Activated CD8-positive, alpha-beta memory T cell treated with anti-CD3 and anti-CD28 coated beads for 36 hours (primary cell): ENCODE measurements at regions not wholly inside any gene's neighbourhood (a gene's known extent, or its start where the extent isn't known, plus 50 kb on each side); places are given as distances from the start of the nearest gene placed in this dataset.
"Not testable (repeated sequence)": the region's sequence is repeated elsewhere in the genome, so short reads cannot be mapped to it uniquely, and the experiment has no call there.

Experiments
- CTCF ChIA-PET: fragments of 350-600 bp; sonication (Branson Sonifier 250); formaldehyde crosslinking; loops from one replicate; lab custom pipeline; 2021; ENCODE audit warnings: antibody characterized with exemption; lab: Charles Lee
- POLR2A ChIA-PET: fragments of 350-600 bp; sonication (Branson Sonifier 250); formaldehyde crosslinking; loops from one replicate; lab custom pipeline; 2021; ENCODE audit warnings: antibody characterized with exemption; lab: Charles Lee

GRCh38 chr5:50501491-50502228 is 60.6 kb upstream of the EMB start:
- POLR2A ChIA-PET, result no interaction called here
- CTCF ChIA-PET, result no interaction called here

- CTCF ChIA-PET, result interaction anchor here (1.6 kb wide), 1 partner anchor 18 kb away, joined by 3 read pairs; no protein-coding TSS in a partner anchor
- POLR2A ChIA-PET, result not testable (repeated sequence)
Measured at GRCh38 chr5:50513028-50513457, 72.0 kb upstream of the EMB start.

GRCh38 chr5:50521060-50521459 is 80.0 kb upstream of the EMB start:
- CTCF ChIA-PET, POLR2A ChIA-PET: not testable (repeated sequence)

GRCh38 chr5:50527514-50528060 is 86.5 kb upstream of the EMB start:
- CTCF ChIA-PET, result interaction anchor here (0.6 kb wide), 1 partner anchor 232 kb away, joined by 3 read pairs; no protein-coding TSS in a partner anchor

GRCh38 chr5:50535393-50535792 is 94.3 kb upstream of the EMB start:
- CTCF ChIA-PET, result interaction anchor here (1.3 kb wide), 1 partner anchor 212 kb away, joined by 3 read pairs; no protein-coding TSS in a partner anchor
- POLR2A ChIA-PET, result no interaction called here

More at GRCh38 chr5:50527514-50528060, 86.5 kb upstream of the EMB start:
- POLR2A ChIA-PET, result not testable (repeated sequence)

GRCh38 chr5:50537534-50537933 is 96.4 kb upstream of the EMB start:
- POLR2A ChIA-PET, result not testable (repeated sequence)
- CTCF ChIA-PET, result interaction anchor here (0.6 kb wide), 1 partner anchor 14 kb away, joined by 5 read pairs; no protein-coding TSS in a partner anchor

- CTCF ChIA-PET, result interaction anchor here (0.7 kb wide), 1 partner anchor 1344 kb away, joined by 3 read pairs; no protein-coding TSS in a partner anchor
- POLR2A ChIA-PET, result no interaction called here
Measured at GRCh38 chr5:50547303-50547702, 106.2 kb upstream of the EMB start.

- CTCF ChIA-PET, result no interaction called here
- POLR2A ChIA-PET, result no interaction called here
Measured at GRCh38 chr5:50550267-50550666, 109.2 kb upstream of the EMB start.

- ChIA-PET CTCF (interaction anchor here (0.7 kb wide), 1 partner anchor 237 kb away, joined by 3 read pairs; no protein-coding TSS in a partner anchor), POLR2A (no interaction called here)
Measured at GRCh38 chr5:50550993-50551392, 109.9 kb upstream of the EMB start.

- ChIA-PET CTCF (no interaction called here), POLR2A (no interaction called here)
Measured at GRCh38 chr5:50553560-50553984, 112.5 kb upstream of the EMB start.

- POLR2A ChIA-PET, CTCF ChIA-PET: not testable (repeated sequence)
Measured at GRCh38 chr5:50558640-50559039, 107.8 kb upstream of the PARP8 start.

GRCh38 chr5:50559955-50560354 is 106.5 kb upstream of the PARP8 start:
- POLR2A ChIA-PET, result no interaction called here

GRCh38 chr5:50562694-50563093 is 103.7 kb upstream of the PARP8 start:
- CTCF ChIA-PET, result no interaction called here
- POLR2A ChIA-PET, result no interaction called here

More at GRCh38 chr5:50559955-50560354, 106.5 kb upstream of the PARP8 start:
- CTCF ChIA-PET, result no interaction called here

- ChIA-PET POLR2A (no interaction called here), CTCF (no interaction called here)
Measured at GRCh38 chr5:50564079-50564478, 102.4 kb upstream of the PARP8 start.

- ChIA-PET CTCF (no interaction called here), POLR2A (no interaction called here)
Measured at GRCh38 chr5:50564558-50564957, 101.9 kb upstream of the PARP8 start.

GRCh38 chr5:50574121-50574520 is 92.3 kb upstream of the PARP8 start:
- POLR2A ChIA-PET, result no interaction called here
- CTCF ChIA-PET, result no interaction called here

GRCh38 chr5:50575740-50576139 is 90.7 kb upstream of the PARP8 start:
- POLR2A ChIA-PET, result no interaction called here
- CTCF ChIA-PET, result no interaction called here

GRCh38 chr5:50576265-50576664 is 90.2 kb upstream of the PARP8 start:
- CTCF ChIA-PET, result no interaction called here
- POLR2A ChIA-PET, result no interaction called here

- ChIA-PET POLR2A (no interaction called here), CTCF (no interaction called here)
Measured at GRCh38 chr5:50576686-50577256, 89.7 kb upstream of the PARP8 start.

GRCh38 chr5:50580506-50580905 is 85.9 kb upstream of the PARP8 start:
- POLR2A ChIA-PET, result no interaction called here
- CTCF ChIA-PET, result no interaction called here
